ENCODE measurements at regions not wholly inside any gene's neighbourhood (a gene's known extent, or its start where the extent isn't known, plus 50 kb on each side); places are given as distances from the start of the nearest gene placed in this dataset.

GRCh38 chr2:121030523-121030922, 254.5 kb downstream of the TFCP2L1 start:
- TF ChIP-seq POLR2A (IDR thresholded peaks at IDR 0.05; ENCODE audit: extremely low read depth, insufficient read length): no peak
- TF ChIP-seq, protein P1, sequence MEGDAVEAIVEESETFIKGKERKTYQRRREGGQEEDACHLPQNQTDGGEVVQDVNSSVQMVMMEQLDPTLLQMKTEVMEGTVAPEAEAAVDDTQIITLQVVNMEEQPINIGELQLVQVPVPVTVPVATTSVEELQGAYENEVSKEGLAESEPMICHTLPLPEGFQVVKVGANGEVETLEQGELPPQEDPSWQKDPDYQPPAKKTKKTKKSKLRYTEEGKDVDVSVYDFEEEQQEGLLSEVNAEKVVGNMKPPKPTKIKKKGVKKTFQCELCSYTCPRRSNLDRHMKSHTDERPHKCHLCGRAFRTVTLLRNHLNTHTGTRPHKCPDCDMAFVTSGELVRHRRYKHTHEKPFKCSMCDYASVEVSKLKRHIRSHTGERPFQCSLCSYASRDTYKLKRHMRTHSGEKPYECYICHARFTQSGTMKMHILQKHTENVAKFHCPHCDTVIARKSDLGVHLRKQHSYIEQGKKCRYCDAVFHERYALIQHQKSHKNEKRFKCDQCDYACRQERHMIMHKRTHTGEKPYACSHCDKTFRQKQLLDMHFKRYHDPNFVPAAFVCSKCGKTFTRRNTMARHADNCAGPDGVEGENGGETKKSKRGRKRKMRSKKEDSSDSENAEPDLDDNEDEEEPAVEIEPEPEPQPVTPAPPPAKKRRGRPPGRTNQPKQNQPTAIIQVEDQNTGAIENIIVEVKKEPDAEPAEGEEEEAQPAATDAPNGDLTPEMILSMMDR (IDR thresholded peaks at IDR 0.05; ENCODE audit: low read depth, low read length): no peak
- TF ChIP-seq, protein P2, sequence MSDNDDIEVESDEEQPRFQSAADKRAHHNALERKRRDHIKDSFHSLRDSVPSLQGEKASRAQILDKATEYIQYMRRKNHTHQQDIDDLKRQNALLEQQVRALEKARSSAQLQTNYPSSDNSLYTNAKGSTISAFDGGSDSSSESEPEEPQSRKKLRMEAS (IDR thresholded peaks at IDR 0.05; ENCODE audit: low read depth, low read length): no peak
- no peak for TF ChIP-seq MYC (IDR thresholded peaks at IDR 0.05; ENCODE audit: low read depth, low read length)
- H3K4me3 ChIP-seq (ENCODE audit: low read depth, low read length): no peak overlapping the region
- no peak for DNase-seq (ENCODE audit: low read depth)

DNA sequence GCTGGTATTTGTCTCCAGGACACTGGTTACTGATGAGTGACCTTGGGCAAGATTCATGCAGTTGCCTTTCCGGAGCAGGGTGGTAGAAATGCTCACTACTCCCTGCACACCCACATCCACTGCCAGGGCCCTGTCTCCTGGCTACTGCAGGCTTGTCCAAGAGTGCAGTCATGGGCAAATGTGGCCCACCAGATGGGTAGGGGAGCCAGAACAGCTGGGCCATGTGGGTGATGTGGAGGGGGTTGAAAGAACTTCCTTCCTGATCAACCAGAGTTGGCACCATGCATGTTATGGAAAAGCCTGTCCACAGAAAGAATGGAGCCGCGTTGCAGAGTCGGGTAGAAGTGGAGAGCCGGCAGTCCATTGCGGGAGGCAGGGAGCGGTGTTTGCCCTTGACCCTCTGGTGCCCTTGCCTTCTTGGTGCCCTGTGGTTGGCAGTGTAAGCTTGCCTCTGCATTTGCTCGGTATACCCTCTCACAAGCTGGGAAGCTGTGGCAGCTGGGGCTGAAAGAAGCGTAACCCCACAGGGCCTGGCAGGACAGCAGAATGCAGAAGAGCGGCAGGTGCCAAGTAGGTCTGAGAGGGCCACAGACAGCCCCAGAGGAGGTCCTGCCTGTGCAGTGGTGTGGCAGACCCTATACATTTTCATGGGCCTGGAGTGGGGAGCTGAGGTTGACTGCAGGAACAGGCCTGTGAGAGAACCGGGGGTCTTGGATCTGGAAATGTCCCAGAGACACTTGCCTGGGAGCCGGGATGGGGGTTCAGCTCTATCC, 253.2 kb downstream of the TFCP2L1 start:
- no peak overlapping the region for H3K4me3 ChIP-seq (ENCODE audit: low read depth, low read length)
- DNase-seq (ENCODE audit: low read depth): no peak
- TF ChIP-seq MYC (IDR thresholded peaks at IDR 0.05; ENCODE audit: low read depth, low read length) (no peak), POLR2A (IDR thresholded peaks at IDR 0.05; ENCODE audit: extremely low read depth, insufficient read length) (no peak)
- TF ChIP-seq, protein P1 (IDR thresholded peaks at IDR 0.05; ENCODE audit: low read depth, low read length): no peak
- TF ChIP-seq, protein P2 (IDR thresholded peaks at IDR 0.05; ENCODE audit: low read depth, low read length): no peak

- TF ChIP-seq MYC (IDR thresholded peaks at IDR 0.05; ENCODE audit: low read depth, low read length) (no peak), POLR2A (IDR thresholded peaks at IDR 0.05; ENCODE audit: extremely low read depth, insufficient read length) (no peak)
- H3K4me3 ChIP-seq (ENCODE audit: low read depth, low read length): no peak overlapping the region
- no peak for DNase-seq (ENCODE audit: low read depth)
Observed at GRCh38 chr2:121033461-121033996, 251.5 kb downstream of the TFCP2L1 start.

DNA sequence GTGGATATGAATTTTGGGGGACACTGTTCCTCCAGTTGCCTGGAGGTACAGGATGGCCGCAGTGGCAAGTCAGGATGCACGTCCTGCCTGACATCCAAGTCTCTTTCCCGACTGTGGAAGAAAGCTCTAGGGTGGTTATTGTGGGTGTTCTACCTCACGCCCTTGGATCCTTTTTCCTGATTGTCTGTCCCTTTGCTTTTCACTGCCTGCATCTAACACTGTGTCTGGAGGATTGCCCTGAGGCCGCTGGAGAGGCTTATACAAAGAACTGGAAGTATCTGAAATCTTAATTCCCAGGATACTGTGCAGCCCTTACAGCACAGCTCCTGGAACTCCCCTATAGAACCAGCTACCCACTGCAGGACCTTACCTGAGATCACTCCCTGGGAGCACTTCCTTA, 250.5 kb downstream of the TFCP2L1 start:
- TF ChIP-seq POLR2A (IDR thresholded peaks at IDR 0.05; ENCODE audit: extremely low read depth, insufficient read length) (no peak), MYC (IDR thresholded peaks at IDR 0.05; ENCODE audit: low read depth, low read length) (no peak)
- TF ChIP-seq, protein P1 (IDR thresholded peaks at IDR 0.05; ENCODE audit: low read depth, low read length): no peak
- TF ChIP-seq, protein P2 (IDR thresholded peaks at IDR 0.05; ENCODE audit: low read depth, low read length): no peak
- no peak overlapping the region for H3K4me3 ChIP-seq (ENCODE audit: low read depth, low read length)
- no peak for DNase-seq (ENCODE audit: low read depth)

GRCh38 chr2:121036226-121036692, 248.7 kb downstream of the TFCP2L1 start:
- H3K4me3 ChIP-seq (ENCODE audit: low read depth, low read length): no peak overlapping the region
- no peak for DNase-seq (ENCODE audit: low read depth)
- TF ChIP-seq, protein P1 (IDR thresholded peaks at IDR 0.05; ENCODE audit: low read depth, low read length): no peak
- TF ChIP-seq MYC (IDR thresholded peaks at IDR 0.05; ENCODE audit: low read depth, low read length) (no peak), POLR2A (IDR thresholded peaks at IDR 0.05; ENCODE audit: extremely low read depth, insufficient read length) (no peak)
- TF ChIP-seq, protein P2 (IDR thresholded peaks at IDR 0.05; ENCODE audit: low read depth, low read length): no peak

GRCh38 chr2:121037480-121037879, 247.5 kb downstream of the TFCP2L1 start:
- no peak overlapping the region for H3K4me3 ChIP-seq (ENCODE audit: low read depth, low read length)
- no peak for DNase-seq (ENCODE audit: low read depth)
- TF ChIP-seq, protein P2 (IDR thresholded peaks at IDR 0.05; ENCODE audit: low read depth, low read length): no peak
- TF ChIP-seq POLR2A (IDR thresholded peaks at IDR 0.05; ENCODE audit: extremely low read depth, insufficient read length) (no peak), MYC (IDR thresholded peaks at IDR 0.05; ENCODE audit: low read depth, low read length) (no peak)
- TF ChIP-seq, protein P1 (IDR thresholded peaks at IDR 0.05; ENCODE audit: low read depth, low read length): no peak

Measured in NB4 (cell line).